K562 (cell line): ENCODE measurements at regions not wholly inside any gene's neighbourhood (a gene's known extent, or its start where the extent isn't known, plus 50 kb on each side); places are given as distances from the start of the nearest gene placed in this dataset.

ENCODE experiments used
- CHD2 ChIP-seq: IDR thresholded peaks from 2 replicates; pipeline ENCODE4 v1.6.1; 2011; ENCODE audit warnings: low read depth, low read length
- KAT2B ChIP-seq: IDR thresholded peaks from one replicate; pipeline ENCODE4 v1.6.1; 2012; ENCODE audit warnings: low read depth, mild to moderate bottlenecking, control low read depth, inconsistent platforms, low read length, moderate library complexity
- MEF2A ChIP-seq: IDR thresholded peaks from 2 replicates; pipeline ENCODE4 v1.6.1; 2011; ENCODE audit warnings: low read depth, mild to moderate bottlenecking, low read length, moderate library complexity; ENCODE audit not compliant: control insufficient read depth
- ZNF395 ChIP-seq: fragments of 200-800 bp; sonication (Bioruptor generic); IDR thresholded peaks from 2 replicates; pipeline ENCODE4 v1.6.1; 2017; ENCODE audit warnings: missing genetic modification characterization, missing compliant biosample characterization
- TF ChIP-seq, protein P1 (sequence below): sonication (generic); formaldehyde crosslinking; IDR thresholded peaks from 2 replicates; pipeline ENCODE4 v1.8.0; 2023; ENCODE audit warnings: missing genetic modification reagents, mild to moderate bottlenecking, borderline replicate concordance

DNA sequence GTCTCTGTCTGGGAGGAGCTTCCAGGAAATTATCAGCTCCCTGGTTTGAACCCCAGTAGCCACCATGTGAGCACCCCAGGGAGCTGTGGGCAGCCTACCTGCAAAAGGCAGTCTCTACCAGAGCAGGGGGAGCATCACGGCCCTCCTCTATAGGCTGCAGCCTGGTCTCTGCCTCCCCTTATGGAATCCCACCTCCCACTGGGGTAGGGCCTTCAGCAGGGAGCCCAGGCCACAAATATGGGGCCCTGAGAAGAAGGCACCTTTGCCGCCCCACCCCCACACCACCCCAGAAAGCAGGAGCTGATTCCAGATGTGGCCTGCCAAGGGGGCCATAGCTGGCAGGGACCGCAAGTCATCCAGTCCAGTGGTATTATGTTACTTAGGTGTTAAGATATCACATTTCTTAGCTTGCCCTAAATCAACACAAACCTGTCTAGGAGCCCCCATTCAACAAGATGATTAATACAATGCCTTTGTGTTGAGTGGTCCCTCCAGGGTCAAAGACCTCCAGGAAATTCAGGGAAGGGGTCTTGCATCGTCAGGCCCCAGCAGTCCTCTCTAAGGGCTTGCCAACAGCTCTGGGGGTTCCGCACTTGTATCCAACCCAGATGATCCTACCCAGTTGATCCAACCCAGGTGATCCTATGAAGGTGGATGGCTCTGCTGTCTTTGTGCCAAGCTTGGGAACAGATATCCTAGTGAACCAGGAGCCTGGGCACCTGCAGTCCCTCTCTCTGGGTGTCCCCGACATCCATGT, 114.9 kb downstream of the OAT start (continued):
- TF ChIP-seq ZNF395 = no peak
- TF ChIP-seq MEF2A = no peak
- TF ChIP-seq KAT2B = no peak
- TF ChIP-seq, protein P1, sequence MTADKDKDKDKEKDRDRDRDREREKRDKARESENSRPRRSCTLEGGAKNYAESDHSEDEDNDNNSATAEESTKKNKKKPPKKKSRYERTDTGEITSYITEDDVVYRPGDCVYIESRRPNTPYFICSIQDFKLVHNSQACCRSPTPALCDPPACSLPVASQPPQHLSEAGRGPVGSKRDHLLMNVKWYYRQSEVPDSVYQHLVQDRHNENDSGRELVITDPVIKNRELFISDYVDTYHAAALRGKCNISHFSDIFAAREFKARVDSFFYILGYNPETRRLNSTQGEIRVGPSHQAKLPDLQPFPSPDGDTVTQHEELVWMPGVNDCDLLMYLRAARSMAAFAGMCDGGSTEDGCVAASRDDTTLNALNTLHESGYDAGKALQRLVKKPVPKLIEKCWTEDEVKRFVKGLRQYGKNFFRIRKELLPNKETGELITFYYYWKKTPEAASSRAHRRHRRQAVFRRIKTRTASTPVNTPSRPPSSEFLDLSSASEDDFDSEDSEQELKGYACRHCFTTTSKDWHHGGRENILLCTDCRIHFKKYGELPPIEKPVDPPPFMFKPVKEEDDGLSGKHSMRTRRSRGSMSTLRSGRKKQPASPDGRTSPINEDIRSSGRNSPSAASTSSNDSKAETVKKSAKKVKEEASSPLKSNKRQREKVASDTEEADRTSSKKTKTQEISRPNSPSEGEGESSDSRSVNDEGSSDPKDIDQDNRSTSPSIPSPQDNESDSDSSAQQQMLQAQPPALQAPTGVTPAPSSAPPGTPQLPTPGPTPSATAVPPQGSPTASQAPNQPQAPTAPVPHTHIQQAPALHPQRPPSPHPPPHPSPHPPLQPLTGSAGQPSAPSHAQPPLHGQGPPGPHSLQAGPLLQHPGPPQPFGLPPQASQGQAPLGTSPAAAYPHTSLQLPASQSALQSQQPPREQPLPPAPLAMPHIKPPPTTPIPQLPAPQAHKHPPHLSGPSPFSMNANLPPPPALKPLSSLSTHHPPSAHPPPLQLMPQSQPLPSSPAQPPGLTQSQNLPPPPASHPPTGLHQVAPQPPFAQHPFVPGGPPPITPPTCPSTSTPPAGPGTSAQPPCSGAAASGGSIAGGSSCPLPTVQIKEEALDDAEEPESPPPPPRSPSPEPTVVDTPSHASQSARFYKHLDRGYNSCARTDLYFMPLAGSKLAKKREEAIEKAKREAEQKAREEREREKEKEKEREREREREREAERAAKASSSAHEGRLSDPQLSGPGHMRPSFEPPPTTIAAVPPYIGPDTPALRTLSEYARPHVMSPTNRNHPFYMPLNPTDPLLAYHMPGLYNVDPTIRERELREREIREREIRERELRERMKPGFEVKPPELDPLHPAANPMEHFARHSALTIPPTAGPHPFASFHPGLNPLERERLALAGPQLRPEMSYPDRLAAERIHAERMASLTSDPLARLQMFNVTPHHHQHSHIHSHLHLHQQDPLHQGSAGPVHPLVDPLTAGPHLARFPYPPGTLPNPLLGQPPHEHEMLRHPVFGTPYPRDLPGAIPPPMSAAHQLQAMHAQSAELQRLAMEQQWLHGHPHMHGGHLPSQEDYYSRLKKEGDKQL (CRISPR knock-in tag) = no peak
- no peak for TF ChIP-seq CHD2
